HG02759 (cell line): ENCODE measurements at regions not wholly inside any gene's neighbourhood (a gene's known extent, or its start where the extent isn't known, plus 50 kb on each side); places are given as distances from the start of the nearest gene placed in this dataset.

Experiments
- ATAC-seq: cut with Tn5 transposase; IDR thresholded peaks from one replicate; pipeline ENCODE4 v1.9.1; 2021; ENCODE audit warnings: mild to moderate bottlenecking, moderate library complexity; ENCODE audit not compliant: unreplicated experiment

DNA sequence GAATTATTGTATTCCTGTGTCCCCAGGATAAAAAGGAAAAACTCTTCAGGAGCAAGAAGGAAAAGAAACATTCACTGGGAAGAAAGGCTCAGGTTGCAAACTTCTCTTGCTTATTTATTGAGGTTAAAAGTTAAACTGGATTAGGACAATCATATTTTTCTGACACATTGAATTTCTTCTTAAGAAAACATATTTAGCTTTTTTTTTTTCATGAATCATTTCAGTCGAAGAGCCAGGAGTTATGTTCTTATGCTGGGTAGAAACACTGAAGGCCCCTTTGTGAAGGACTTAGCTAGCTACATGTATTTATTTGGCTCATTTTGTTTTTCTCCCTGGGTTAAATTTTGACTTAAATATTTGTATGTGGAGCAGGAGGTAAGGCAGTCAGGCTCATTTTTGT, 434.0 kb downstream of the KLF5 start:
- ATAC-seq: no peak

DNA sequence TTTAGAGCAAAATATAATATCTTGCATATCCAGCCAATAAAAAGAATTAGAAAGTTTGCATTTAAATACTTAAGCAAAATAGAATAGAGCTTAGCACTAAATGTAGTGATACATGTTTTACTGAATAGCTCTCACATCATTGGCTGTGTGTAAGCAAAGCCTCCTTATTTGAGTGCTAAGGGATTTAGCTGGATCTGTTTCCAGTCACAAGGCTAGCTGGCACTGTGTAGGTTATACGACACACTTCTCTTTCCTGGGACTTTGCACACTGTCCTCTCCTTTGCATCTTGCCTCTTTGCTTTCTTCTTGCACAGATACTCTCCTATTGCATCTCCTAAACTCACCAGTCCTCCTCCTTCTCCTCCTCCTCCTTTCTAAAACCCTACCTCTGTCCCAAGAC, 423.8 kb downstream of the KLF5 start:
- ATAC-seq: no peak

GRCh38 chr13:73481886-73482445, 423.2 kb downstream of the KLF5 start:
- no peak for ATAC-seq

DNA sequence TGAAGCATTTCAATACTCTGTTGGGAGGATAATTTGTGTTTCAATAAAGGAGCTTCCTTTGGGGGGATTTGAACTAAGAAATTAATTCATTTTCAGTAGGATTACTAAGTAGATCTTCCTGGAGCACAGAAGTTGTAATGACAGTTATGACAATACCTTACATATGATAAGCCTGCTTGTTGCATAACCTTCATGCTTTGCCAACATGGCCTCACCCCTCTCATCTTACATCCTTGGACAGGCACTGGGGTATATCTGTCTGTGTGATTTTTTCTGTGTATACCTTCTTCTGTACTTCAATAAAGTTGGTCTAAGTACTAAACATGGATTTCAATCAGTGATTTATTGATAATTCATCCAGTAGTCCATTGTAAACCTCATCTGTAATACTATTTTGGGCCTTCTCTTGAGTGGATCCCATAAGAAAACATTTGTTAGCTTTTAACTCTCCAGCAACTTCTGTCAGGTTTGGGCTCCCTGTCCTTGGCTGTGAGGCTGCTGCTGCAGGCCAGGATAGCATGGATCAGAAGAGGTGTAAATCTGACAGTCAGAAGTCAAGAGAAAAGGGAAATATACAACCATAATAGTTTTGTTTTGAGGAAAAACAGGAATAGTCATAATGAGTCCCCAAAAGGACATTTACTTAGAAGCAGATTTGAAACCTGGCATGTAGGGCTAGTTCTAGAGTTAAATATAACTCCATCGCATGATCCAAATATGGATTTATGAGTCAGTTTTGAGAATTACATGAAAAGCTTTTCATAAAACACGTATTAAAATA, 422.2 kb downstream of the KLF5 start:
- no peak for ATAC-seq

GRCh38 chr13:73479856-73480255, 421.1 kb downstream of the KLF5 start:
- no peak for ATAC-seq

DNA sequence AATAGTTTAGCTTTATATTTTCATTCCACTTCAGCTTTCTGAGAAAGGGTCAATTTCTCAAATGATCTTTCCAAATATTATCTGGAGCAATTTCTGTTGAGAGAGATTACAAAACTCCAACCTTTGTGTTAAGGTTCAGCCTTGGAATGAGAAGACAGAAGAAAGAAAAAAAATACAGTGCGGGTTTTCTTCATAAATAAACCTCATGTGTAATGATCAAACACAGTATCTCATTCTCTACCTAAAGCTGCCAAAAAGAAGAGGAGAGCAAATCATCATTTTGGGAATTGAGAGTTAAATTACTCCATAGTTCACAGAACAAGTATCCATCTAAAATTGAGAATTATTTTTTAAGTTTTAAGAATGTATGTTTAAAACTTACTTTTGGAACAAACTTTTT, 420.5 kb downstream of the KLF5 start:
- no peak for ATAC-seq

DNA sequence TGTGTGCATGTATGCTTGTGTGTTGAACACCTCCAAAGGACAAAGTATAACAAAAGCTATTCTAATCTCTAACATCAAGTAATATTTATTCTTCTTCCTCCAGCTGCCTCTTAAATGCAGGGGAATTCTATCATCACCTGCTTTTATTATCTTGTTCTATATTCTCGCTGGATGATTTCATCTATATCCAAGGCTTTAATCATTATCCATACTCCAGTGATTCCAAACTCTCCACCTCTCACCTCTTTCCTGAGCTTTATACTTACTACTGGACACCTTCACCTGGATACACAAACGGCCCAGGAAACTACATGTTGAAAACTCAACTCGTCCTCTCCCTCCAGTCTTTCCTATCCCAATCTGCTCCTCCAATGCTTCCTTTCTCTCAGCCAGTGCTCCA, 418.6 kb downstream of the KLF5 start:
- ATAC-seq: no peak

- ATAC-seq: no peak
Observed at GRCh38 chr13:73473016-73473415, 414.2 kb downstream of the KLF5 start.

DNA sequence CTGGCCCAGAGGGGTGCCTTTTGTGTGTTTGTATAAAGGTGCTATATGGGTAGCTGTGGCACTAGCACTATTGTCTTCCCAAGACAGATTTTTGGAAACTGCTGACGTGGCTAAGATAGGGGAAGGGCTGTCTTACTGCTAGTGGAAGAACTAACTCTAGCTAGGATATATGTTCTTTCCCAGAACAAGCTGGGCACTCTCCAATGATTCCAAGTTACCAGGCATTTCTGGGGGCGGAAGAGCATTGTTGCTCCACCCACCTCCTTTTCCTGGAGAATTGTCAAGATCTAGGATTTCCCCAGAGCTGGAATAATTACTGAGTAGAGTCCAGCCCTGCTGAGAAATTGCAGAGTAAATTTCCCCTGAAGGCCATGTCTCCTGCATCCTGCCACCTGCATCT, 408.3 kb downstream of the KLF5 start:
- no peak for ATAC-seq

DNA sequence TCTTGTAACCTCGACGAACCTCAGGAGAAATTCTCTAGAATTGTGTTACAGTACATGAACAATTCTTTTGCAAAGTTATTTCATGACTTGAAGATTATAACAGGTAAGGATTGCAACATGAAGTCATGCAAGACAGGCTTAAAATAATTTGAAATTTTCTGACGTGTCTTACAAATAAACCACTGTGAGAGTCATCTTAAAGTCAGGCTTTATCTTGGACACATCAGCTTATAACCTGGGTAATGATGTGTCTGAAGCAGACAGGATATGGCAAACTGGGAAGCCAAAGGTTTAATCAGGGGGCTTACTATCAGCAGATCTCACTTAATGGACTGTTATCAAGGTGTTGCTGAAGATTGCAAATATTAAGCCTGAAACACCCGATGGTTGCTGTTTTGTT, 407.8 kb downstream of the KLF5 start:
- no peak for ATAC-seq

GRCh38 chr13:73465617-73465971, 406.8 kb downstream of the KLF5 start:
- no peak for ATAC-seq

- ATAC-seq: no peak
Observed at GRCh38 chr13:73464758-73465616, 406.2 kb downstream of the KLF5 start.

- ATAC-seq: no peak
Observed at GRCh38 chr13:73462241-73462640, 403.4 kb downstream of the KLF5 start.

DNA sequence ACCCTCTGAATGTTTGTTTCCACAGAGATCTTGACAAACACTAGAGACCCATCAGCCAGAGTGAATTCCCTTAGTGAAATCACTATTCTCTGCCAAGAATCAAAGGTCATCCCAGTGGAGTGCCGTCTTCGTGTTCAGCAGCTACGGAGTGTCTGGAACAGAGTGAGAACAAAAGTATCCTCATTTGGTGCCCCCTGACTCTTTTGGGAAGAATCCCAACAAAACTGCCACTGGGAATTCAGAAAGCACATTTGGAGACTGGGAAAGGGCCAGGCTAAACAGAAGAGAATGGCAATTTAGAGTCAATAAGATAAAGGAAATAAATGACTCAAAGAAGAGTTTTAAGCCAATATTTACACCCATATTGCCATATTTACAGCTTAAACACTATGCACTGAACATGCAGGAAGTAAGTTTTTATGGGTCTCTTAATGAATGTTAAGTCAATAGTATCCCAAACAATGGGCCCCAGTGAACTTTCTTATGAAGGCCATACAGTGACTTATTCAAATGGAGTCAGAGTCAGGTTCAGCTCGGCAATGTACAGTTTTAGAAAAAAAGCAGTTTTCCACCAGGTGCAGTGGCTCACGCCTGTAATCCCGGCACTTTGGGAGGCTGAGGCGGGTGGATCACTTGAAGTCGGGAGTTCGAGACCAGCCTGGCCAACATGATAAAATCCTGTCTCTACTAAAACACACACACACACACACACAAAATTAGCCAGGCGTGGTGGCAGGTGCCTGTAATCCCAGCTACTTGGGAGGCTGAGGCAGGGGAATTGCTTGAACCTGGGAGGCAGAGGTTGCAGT, 392.6 kb downstream of the KLF5 start:
- no peak for ATAC-seq

DNA sequence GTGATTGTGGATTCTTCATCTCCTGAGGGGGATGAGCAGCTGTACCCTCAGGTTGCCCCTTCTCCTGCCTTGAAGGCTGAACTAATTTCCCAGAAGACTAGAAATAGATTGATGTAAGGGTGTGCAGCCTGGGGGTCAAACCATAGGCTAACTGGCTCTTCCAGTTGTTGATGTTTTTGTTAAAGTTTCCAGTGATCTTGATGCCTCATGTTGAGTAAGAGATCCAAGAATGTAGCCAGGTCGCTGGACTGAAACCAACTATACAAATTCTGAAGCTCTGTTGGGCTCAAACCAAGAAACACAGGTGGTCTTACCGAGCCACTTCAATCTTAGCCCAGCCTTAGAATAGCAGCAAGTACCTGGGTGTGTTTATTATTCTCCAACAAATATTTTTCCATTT, 391.8 kb downstream of the KLF5 start:
- no peak for ATAC-seq

DNA sequence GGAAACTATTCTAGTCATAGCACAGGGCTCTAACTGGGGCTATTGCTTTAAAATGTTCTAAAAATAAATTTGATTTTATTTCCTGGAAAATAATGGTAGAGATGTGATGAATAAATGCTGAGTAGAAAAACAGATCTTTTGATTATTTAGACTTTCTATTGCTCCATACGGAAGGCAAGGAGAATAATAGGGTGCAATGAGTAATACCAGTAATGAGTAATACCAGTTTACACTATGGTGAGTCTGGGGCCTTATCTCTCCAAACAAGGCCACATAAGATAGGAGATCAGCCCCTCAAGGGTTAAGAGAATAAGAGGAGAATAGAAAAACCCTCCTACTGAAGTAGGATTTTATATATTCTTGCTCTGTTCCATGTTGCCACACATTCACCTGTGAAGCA, 390.4 kb downstream of the KLF5 start:
- ATAC-seq: no peak

- no peak for ATAC-seq
Observed at GRCh38 chr13:73440296-73440895, 381.6 kb downstream of the KLF5 start.

- ATAC-seq: no peak
Observed at GRCh38 chr13:73433890-73434289, 375.1 kb downstream of the KLF5 start.

DNA sequence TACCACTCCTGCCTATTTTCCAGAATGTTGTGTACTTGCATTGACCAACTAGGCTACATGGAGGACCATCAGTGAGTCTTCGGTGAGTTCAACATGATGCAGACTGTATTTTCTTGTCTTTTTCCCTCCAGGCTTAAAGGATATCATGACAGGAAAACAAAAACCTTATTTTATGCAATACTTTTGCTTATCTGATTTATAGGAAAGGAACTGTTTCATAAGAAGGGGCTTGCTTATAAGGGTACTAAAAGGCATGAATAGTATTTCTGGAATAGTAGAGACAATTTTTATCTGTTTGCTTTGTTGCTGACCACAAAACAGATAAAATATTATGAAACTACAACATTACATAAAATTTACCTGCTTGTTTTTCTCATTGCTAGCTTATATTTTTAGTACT, 374.7 kb downstream of the KLF5 start:
- no peak for ATAC-seq

GRCh38 chr13:73429701-73430100, 370.9 kb downstream of the KLF5 start:
- ATAC-seq: no peak

- no peak for ATAC-seq
Observed at GRCh38 chr13:73428706-73429105, 369.9 kb downstream of the KLF5 start.
